SK-N-SH (cell line): ENCODE measurements at regions not wholly inside any gene's neighbourhood (a gene's known extent, or its start where the extent isn't known, plus 50 kb on each side); places are given as distances from the start of the nearest gene placed in this dataset.
"Not testable (repeated sequence)": the region's sequence is repeated elsewhere in the genome, so short reads cannot be mapped to it uniquely, and the experiment has no call there.

Experiments used
- CTCF ChIP-seq: fragments of 200-600 bp; sonication (generic); IDR thresholded peaks from 2 replicates; pipeline ENCODE4 v1.6.1; 2017; ENCODE audit warnings: antibody characterized with exemption, mild to moderate bottlenecking, moderate library complexity
- RCOR1 ChIP-seq: fragments of 150-350 bp; IDR thresholded peaks from 2 replicates; pipeline ENCODE4 v1.6.1; 2017; ENCODE audit warnings: antibody characterized with exemption, low read length

GRCh38 chr16:29172098-29172724 lies 187.4 kb downstream of the LAT start:
- not testable (repeated sequence) for TF ChIP-seq CTCF, RCOR1
